Tibial nerve (tissue), 4 donors: ENCODE measurements at regions not wholly inside any gene's neighbourhood (a gene's known extent, or its start where the extent isn't known, plus 50 kb on each side); places are given as distances from the start of the nearest gene placed in this dataset.

Experiments
- DNase-seq, 2 donors: peaks; one replicate each; pipeline ENCODE4 v3.0.0-alpha.2; 2019; ENCODE audit warnings: low spot score in 2 of 2
- H3K27ac ChIP-seq, 4 donors: fragments of 200-600 bp; sonication (generic) in 3 of 4; one replicate each; pipeline ENCODE4 v1.5.1; 2017 to 2019; ENCODE audit warnings: mild to moderate bottlenecking in 1 of 4
- H3K27me3 ChIP-seq, 2 donors: fragments of 200-600 bp; sonication (generic) in 1 of 2; one replicate each; pipeline versions ENCODE4 v1.5.1 to v1.6.0; 2017 to 2019
- H3K36me3 ChIP-seq, 3 donors: fragments of 200-600 bp; sonication (generic); one replicate each; pipeline ENCODE4 v1.5.1; 2018 to 2019
- H3K4me1 ChIP-seq, 4 donors: fragments of 200-600 bp; sonication (generic) in 3 of 4; one replicate each; pipeline ENCODE4 v1.5.1; 2017 to 2019
- H3K4me3 ChIP-seq, 4 donors: fragments of 200-600 bp; sonication (generic) in 3 of 4; one replicate each; pipeline ENCODE4 v1.5.1; 2017 to 2019; ENCODE audit warnings: mild to moderate bottlenecking in 1 of 4, moderate library complexity in 1 of 4
- H3K9me3 ChIP-seq, 4 donors: fragments of 200-600 bp; sonication (generic) in 3 of 4; one replicate each; pipeline ENCODE4 v1.5.1; 2017 to 2019
- EP300 ChIP-seq, 2 donors: sonication (generic); formaldehyde crosslinking; IDR thresholded peaks; one replicate each; pipeline ENCODE4 v1.6.1; 2017; ENCODE audit warnings: antibody characterized with exemption in 2 of 2, mild to moderate bottlenecking in 1 of 2
- POLR2A ChIP-seq, 2 donors: fragments of 450-650 bp; IDR thresholded peaks; one replicate each; pipeline ENCODE4 v1.6.1; 2017; ENCODE audit warnings: antibody characterized with exemption in 2 of 2, mild to moderate bottlenecking in 2 of 2, moderate library complexity in 2 of 2
- WGBS, 2 donors: methylation state at CpG; one replicate each; pipeline ENCODE4 v1.1.5; 2018; 5-methylcytosine and 5-hydroxymethylcytosine counted together
- TF ChIP-seq, protein P1 (sequence below), 5 experiments: fragments of 200-600 bp in 3 of 5; fragments of 450-650 bp in 2 of 5; sonication (generic) in 3 of 5; IDR thresholded peaks; one replicate each; pipeline ENCODE4 v1.5.1; 2016 to 2019; ENCODE audit warnings: antibody characterized with exemption in 5 of 5, mild to moderate bottlenecking in 3 of 5, moderate library complexity in 2 of 5

DNA sequence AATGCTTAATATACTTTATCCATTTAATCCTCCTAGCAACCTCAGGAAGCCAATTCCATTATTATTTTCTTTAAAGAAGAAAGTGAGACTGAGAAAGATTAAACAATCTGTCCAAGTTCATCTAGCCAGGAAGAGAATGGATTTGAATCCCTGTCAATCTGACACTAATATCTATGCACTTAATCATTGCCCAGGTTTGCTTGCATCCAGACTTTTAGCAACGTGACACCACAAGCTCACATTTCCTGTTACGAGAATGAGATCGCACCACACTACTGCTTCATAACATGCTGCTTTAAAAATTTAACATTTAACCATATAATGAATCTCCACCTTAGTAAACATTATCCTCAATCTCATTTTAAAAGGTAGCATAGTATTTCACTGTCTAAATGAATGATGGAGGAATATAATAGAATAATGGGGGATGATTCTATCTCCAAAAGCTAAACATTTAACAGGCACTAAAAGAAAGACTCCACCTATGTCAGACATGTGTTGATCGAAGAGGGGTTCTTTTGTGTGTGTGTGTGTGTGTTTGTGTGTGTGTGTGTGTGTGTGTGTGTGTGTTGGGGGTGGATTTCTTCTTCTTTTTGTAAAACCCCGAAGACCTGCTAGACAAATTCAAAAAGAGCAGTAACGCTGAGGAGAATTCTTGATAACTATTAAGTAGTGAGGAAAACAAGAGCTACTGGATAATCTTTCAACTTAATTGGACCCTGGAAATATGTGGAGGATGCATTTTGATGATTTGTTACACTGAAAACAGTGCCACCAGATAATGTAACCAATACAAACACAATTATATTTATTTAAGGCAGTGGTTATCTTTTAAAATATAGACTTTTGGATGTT lies 138.7 kb upstream of the NR3C1 start:
- no peak overlapping the region for H3K4me3 ChIP-seq
- no peaks in the 10 kb centered on the region for H3K36me3 ChIP-seq
- H3K27me3 ChIP-seq: no peaks in the 10 kb centered on the region
- H3K9me3 ChIP-seq: peaks cover 0 to 10% (median 3%) of the 10 kb centered on the region in 4 donors
- DNase-seq: no peak
- TF ChIP-seq EP300 (IDR thresholded peaks at IDR 0.05) (no peak), POLR2A (IDR thresholded peaks at IDR 0.05) (no peak)
- TF ChIP-seq, protein P1, sequence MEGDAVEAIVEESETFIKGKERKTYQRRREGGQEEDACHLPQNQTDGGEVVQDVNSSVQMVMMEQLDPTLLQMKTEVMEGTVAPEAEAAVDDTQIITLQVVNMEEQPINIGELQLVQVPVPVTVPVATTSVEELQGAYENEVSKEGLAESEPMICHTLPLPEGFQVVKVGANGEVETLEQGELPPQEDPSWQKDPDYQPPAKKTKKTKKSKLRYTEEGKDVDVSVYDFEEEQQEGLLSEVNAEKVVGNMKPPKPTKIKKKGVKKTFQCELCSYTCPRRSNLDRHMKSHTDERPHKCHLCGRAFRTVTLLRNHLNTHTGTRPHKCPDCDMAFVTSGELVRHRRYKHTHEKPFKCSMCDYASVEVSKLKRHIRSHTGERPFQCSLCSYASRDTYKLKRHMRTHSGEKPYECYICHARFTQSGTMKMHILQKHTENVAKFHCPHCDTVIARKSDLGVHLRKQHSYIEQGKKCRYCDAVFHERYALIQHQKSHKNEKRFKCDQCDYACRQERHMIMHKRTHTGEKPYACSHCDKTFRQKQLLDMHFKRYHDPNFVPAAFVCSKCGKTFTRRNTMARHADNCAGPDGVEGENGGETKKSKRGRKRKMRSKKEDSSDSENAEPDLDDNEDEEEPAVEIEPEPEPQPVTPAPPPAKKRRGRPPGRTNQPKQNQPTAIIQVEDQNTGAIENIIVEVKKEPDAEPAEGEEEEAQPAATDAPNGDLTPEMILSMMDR (IDR thresholded peaks at IDR 0.05): no peak
- 79 to 82% methylated on average over 6 of the region's 6 CpGs for WGBS, 2 donors
- no peak overlapping the region for H3K27ac ChIP-seq
- peaks cover 0 to 3% (median 0%) of the 10 kb centered on the region in 4 donors for H3K4me1 ChIP-seq

DNA sequence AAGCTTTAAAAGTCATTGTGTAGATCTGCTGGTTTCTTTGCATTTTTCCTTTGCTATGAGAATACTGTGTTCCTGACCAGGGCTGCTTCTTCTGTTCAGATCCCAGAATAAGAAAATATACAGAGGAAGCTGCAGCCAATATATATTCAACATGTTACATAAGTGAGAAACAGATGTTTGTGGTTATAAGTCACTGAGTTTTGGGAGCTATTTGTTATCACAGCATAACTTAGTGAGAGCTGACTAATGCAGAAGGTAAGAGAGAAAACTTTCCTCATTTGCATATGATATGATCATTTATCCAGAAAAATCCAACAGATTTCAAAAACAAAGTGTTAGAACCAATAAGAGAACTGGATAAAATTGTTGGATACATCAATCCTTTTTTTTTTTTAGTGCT lies 136.3 kb upstream of the NR3C1 start:
- Histone ChIP-seq H3K4me3 (no peak overlapping the region), H3K27ac (no peak overlapping the region), H3K36me3 (no peaks in the 10 kb centered on the region), H3K27me3 (no peaks in the 10 kb centered on the region), H3K4me1 (peaks cover 0 to 3% (median 0%) of the 10 kb centered on the region in 4 donors), H3K9me3 (peaks cover 0 to 10% (median 3%) of the 10 kb centered on the region in 4 donors)
- DNase-seq: no peak
- TF ChIP-seq EP300 (IDR thresholded peaks at IDR 0.05) (no peak), POLR2A (IDR thresholded peaks at IDR 0.05) (no peak)
- TF ChIP-seq, protein P1 (IDR thresholded peaks at IDR 0.05): no peak

DNA sequence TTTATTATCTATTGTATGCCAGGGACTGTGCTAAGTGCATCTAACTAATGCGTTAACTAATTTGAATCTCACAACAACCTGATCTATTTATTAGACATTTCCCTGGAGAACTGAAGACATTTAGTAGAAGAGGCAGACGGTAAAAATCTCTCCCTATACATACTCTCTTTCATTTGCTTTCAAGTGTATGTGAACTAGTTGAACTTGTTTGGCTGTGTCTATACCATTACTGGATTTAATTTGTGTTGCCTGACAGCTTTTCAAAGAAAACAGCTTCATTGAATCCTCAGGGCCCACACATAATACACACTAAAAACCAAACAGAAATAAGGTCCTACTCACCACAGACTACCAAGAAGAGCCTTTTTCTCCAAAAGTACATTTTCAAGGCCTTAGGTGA lies 133.6 kb upstream of the NR3C1 start:
- Histone ChIP-seq H3K4me1 (no peaks in the 10 kb centered on the region), H3K36me3 (no peaks in the 10 kb centered on the region), H3K4me3 (no peak overlapping the region), H3K27me3 (no peaks in the 10 kb centered on the region), H3K27ac (no peak overlapping the region), H3K9me3 (peaks cover 0 to 10% (median 3%) of the 10 kb centered on the region in 4 donors)
- TF ChIP-seq POLR2A (IDR thresholded peaks at IDR 0.05) (no peak), EP300 (IDR thresholded peaks at IDR 0.05) (no peak)
- TF ChIP-seq, protein P1 (IDR thresholded peaks at IDR 0.05): no peak
- DNase-seq: no peak
- WGBS, 2 donors: 90 to 91% methylated on average over 2 of the region's 2 CpGs

- H3K27me3 ChIP-seq: no peaks in the 10 kb centered on the region
- H3K36me3 ChIP-seq: no peaks in the 10 kb centered on the region
- no peaks in the 10 kb centered on the region for H3K4me1 ChIP-seq
- peaks cover 0 to 10% (median 3%) of the 10 kb centered on the region in 4 donors for H3K9me3 ChIP-seq
- DNase-seq: peak in 1 of 2 donors; percentile 28
- no peak overlapping the region for H3K4me3 ChIP-seq
- WGBS, 2 donors: 90 to 96% methylated on average over 3 of the region's 3 CpGs
- H3K27ac ChIP-seq: no peak overlapping the region
- TF ChIP-seq, protein P1 (IDR thresholded peaks at IDR 0.05): no peak
- peak in 1 of 2 donors; percentile 8 for TF ChIP-seq EP300 (IDR thresholded peaks at IDR 0.05)
- TF ChIP-seq POLR2A (IDR thresholded peaks at IDR 0.05): no peak
Measured at GRCh38 chr5:143536364-143536763, 132.9 kb upstream of the NR3C1 start.

DNA sequence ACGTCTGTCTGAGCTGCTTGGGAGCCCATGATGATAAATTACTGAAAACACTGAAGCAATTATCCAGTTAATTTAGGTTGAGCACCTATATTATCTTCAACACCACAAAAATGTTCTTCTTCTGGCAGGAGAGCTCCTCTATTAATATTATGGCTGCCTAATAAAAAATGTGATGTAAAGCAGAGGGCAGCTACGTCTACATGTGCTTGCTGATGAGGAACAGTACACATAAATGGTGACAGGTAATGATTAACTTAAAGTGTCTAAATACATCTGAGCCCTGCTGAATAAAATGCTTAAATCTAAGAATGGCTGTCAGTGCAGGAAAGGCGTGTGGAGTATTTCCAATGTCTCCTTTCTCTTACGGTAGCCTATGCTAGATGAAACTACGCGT lies 131.3 kb upstream of the NR3C1 start:
- TF ChIP-seq EP300 (IDR thresholded peaks at IDR 0.05) (no peak), POLR2A (IDR thresholded peaks at IDR 0.05) (no peak)
- TF ChIP-seq, protein P1 (IDR thresholded peaks at IDR 0.05): no peak
- Histone ChIP-seq H3K36me3 (no peaks in the 10 kb centered on the region), H3K27me3 (no peaks in the 10 kb centered on the region), H3K9me3 (peaks cover 0 to 9% (median 3%) of the 10 kb centered on the region in 4 donors), H3K4me1 (no peaks in the 10 kb centered on the region), H3K27ac (no peak overlapping the region), H3K4me3 (no peak overlapping the region)
- 92% methylated on average over 6 of the region's 6 CpGs for WGBS, 2 donors
- DNase-seq: no peak
